HG02610 (cell line): ENCODE measurements at regions not wholly inside any gene's neighbourhood (a gene's known extent, or its start where the extent isn't known, plus 50 kb on each side); places are given as distances from the start of the nearest gene placed in this dataset.
"Not testable (repeated sequence)": the region's sequence is repeated elsewhere in the genome, so short reads cannot be mapped to it uniquely, and the experiment has no call there.

ENCODE experiments used
- ATAC-seq: cut with Tn5 transposase; IDR thresholded peaks from one replicate; pipeline ENCODE4 v1.9.1; 2021; ENCODE audit warnings: mild to moderate bottlenecking, moderate library complexity; ENCODE audit not compliant: unreplicated experiment

DNA sequence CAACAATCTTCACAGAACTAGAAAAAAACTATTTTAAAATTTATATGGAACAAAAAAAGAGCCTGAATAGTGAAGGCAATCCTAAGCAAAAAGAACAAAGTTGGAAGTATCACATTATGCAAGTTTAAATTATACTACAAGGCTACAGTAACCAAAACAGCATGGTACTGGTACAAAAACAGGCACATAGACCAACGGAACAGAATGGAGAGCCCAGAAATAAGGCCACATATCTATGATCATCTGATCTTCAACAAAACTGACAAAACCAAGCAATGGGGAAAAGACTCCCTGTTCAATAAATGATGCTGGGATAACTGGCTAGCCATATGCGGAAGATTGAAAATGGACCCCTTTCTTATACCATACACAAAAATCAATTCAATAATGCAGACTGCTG is 74.4 kb upstream of the RTN4 start:
- not testable (repeated sequence) for ATAC-seq

- ATAC-seq, result no peak
Measured at GRCh38 chr2:55123851-55124269, 73.6 kb upstream of the RTN4 start.

- peak; percentile 41 for ATAC-seq
Measured at GRCh38 chr2:55120634-55121359, 70.5 kb upstream of the RTN4 start.

DNA sequence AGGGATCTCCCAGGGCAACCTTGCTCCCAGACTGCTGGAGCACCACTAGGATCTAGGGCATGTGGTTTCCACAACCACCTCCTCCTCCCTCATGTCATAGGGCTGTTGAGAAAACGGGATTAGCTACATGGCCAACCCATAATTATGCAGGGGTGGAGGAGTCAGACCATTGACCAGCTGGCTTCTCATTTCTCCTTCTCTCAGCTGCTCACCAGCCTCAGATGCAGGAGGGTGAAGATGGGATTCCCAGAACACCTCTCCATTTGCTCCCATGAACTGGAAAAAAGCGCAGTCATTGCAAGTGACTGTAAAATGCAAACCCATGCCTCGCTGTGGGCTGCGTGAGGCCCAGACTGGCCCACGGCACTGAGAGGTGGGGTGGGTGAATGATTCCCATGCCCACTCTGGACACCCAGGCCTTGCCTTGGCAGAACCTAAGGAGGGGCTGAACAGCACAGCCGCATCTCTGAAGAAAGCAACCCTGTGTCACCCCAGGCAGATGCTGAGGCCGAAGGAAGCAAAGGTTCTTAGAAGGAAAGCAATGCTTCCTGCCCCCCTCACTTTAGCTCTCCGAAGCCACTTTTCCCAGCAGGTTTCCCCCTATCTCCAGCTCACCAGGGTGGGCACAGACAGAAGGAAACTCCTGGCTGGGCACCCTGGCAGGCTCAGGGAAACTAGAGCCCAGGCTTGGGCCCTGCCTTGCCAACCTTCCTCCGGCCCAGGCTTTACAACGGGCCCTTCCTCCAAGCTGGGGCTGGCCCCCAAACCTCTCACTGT is 69.6 kb upstream of the RTN4 start:
- no peak for ATAC-seq

GRCh38 chr2:55118643-55119083 is 68.4 kb upstream of the RTN4 start:
- ATAC-seq, result no peak

DNA sequence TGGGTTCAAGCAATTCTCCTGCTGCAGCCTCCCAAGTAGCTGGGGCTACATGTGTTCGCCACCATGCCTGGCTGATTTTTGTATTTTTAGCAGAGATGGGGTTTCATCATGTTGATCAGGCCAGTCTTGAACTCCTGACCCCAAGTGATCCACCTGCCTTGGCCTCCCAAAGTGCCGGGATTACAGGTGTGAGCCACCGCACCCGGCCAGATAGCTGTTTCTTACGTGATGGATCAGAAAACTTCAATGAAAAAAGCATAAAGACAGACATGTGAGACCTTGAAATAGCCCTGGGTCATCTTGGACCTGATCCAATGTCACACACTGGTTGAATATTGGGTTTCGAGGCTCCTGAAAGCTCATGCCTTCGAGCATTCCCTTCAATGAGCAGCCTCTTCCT is 66.7 kb upstream of the RTN4 start:
- no peak for ATAC-seq

DNA sequence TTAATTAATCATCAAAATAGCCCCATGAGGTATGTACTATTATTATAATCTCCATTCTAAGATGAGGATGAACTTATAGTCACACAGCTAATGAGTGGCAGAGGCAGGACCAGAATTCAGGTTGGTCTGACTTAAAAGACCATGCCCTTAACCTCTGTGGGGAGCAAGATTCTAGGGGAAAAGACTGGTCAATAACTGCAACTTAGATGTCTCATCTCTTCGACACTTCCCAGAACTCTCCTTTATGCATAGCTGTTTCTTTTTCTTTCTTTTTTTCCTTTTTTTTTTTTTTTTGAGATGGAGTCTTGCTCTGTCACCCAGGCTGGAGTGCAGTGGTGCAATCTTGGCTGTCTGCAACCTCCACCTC is 66.3 kb upstream of the RTN4 start:
- ATAC-seq, result no peak

DNA sequence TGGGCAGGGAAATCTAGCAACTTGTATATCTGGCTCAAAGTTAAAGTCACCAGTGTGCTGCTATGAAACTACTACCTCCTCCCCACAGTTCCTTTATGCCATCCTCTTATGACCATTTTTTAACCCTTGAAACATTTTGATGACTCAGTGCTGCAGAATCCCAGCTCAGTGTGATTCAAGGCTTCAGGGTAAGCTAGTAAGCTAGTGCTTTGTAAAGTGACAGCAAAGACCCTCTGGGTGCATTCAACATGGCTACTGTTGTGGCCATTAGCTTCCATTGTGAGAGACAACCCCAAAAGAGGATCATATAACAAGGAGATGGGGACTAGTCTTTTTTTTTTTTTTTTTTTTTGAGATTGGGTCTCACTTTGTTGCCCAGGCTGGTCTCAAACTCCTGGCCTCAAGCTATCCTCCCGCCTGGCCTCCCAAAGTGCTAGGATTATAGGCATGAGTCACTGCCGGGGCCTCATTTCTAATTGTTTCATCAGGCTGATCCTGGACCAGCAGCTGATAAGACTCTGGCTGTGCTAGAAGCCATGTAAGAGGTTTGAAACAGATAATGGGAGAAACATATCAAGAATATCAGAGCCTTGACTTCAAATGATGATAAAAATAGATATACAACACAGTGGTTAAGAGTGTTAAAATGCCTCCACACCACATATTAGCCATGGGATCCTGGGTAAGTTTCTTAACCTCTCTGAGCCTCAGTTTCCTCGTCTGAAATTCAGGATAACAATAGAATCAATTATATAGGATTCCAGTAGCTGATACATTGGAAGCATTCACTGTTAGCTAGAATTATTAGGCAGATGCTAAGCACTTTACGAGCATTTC is 65.7 kb upstream of the RTN4 start:
- ATAC-seq, result no peak

GRCh38 chr2:55114597-55114996 is 64.3 kb upstream of the RTN4 start:
- ATAC-seq, result no peak

- no peak for ATAC-seq
Measured at GRCh38 chr2:55114082-55114481, 63.8 kb upstream of the RTN4 start.

DNA sequence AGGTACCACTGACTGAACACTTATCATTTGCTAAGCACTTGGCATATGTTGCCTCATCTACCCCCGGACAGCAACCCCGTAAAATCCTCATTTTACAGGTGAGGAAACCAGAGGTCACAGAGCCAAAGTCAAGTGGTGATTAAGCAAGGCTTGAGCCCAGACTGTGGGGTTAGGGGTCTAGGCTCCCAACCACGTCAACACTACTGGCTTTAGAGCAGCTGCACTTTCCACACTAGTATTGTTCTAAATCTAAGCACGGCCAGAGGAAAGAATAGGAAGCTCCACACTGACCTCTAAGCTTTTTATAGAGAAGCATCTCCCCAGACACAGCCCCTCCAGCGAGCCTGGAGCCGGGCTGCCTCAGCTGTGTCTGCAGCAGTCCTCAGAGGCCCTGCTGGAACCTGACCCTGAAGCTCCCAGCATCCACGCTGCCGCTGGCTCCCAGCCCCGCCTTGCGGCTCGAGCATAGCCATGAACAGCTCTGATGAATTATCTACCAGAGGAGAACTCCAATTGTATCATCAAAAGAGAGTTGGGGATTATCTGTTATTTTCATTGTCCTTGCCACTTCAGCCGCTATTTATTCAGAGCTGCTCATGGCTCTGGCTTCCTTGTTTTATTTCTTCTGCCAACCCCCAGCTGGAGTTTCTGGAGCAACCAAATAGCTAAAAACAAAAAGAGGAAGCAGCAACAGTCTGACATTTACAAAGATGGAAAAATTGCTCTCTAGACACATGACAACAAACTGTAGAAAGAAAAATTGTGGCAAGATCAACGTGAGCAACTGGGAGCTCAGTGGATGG is 62.2 kb upstream of the RTN4 start:
- no peak for ATAC-seq

GRCh38 chr2:55111570-55112228 is 61.4 kb upstream of the RTN4 start:
- ATAC-seq, result peak; percentile 62

DNA sequence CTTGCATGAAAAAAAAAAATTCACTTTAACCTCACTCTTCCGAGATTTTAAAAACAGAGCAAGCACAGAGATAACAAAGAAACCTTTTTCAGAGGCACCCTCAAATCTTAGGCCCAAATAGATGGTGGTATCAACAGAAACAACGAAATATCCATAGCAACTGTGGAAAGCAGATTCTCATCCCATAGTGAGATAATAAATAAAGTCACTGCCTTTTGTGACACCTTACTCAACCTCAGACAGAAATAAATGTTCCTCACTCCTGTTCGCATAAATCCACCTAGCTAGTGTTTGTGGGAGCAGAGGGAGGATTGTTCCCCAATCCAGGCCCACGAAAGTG is 60.9 kb upstream of the RTN4 start:
- ATAC-seq, result no peak

- ATAC-seq, result no peak
Measured at GRCh38 chr2:55109219-55109891, 59.1 kb upstream of the RTN4 start.

- no peak for ATAC-seq
Measured at GRCh38 chr2:55108456-55109160, 58.4 kb upstream of the RTN4 start.

- no peak for ATAC-seq
Measured at GRCh38 chr2:55107436-55107835, 57.2 kb upstream of the RTN4 start.

DNA sequence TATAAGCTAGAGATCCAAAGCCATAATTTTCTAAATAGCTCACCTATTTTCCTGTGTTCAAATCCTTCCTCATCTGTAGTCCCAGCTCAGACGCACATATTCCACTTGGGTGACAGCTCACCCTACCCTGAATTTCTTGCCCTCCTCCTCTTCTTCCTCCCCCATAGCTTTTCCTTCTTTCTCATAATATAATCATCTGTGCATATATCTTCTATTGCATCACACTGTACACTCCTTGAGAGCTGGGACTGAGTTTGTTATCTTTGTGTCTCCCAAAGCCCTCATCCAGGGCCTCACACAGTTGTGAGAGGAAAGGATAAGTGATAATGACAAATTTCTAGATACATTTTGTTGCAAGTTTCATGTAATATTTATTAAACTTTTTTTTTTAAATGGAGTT is 55.9 kb upstream of the RTN4 start:
- no peak for ATAC-seq

DNA sequence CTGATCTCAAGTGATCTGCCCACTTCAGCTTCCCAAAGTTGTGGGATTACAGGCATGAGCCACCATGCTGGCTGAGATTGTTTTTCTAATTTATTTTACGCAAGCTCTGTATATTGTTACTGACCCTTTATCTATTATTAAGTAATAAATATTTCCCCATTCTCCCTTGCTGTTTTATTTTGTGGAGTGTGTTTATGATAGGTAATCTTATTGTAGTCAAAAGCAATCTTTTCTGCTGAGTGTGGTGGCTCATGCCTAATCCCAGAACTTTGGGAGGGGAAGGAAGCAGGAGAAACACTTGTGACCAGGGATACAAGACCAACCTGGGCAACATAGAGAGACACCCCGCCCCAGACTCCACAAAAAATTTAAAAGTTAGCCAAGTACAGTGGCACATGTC is 55.2 kb upstream of the RTN4 start:
- no peak for ATAC-seq

DNA sequence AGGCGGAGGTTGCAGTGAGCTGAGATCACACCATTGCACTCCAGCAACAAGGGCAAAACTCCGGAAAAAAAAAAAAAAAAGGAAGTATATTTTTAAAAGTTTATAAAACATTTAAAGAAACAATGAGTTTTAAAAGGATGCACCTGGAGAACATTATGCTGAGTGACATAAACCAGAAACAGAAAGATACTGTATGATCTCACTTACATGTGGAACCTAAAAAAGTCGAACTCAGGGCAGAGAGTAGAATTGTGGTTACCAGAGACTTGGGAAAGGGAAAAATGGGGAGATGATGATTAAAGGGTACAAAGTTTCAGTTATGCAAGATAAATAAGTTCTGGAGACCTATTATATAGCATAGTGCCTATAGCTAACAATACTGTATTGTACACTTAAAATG is 52.8 kb upstream of the RTN4 start:
- no peak for ATAC-seq
